ENCODE measurements at regions not wholly inside any gene's neighbourhood (a gene's known extent, or its start where the extent isn't known, plus 50 kb on each side); places are given as distances from the start of the nearest gene placed in this dataset.
"Not testable (repeated sequence)": the region's sequence is repeated elsewhere in the genome, so short reads cannot be mapped to it uniquely, and the experiment has no call there.

- Histone ChIP-seq H3K9ac (ENCODE audit: low read length) (no peak overlapping the region), H3K79me2 (ENCODE audit: low read length) (no peaks in the 10 kb centered on the region), H3K4me1 (ENCODE audit: low read length) (no peaks in the 10 kb centered on the region), H4K20me1 (ENCODE audit: insufficient read depth, low read depth, low read length) (no peaks in the 10 kb centered on the region), H3K9me2 (replicated peaks; ENCODE audit: insufficient read depth, low read length) (no peaks in the 10 kb centered on the region), H3K27ac (ENCODE audit: low read length) (no peak overlapping the region), H3K4me3 (ENCODE audit: low read length) (no peak overlapping the region), H3K9me3 (ENCODE audit: low read length) (no peaks in the 10 kb centered on the region), H2AFZ (ENCODE audit: low read length) (no peak overlapping the region), H3K4me2 (ENCODE audit: low read depth, low read length, poor library complexity, severe bottlenecking) (no peak overlapping the region), H3K36me3 (ENCODE audit: insufficient read depth, low read length) (no peaks in the 10 kb centered on the region), H3K27me3 (ENCODE audit: low read length) (no peaks in the 10 kb centered on the region)
- no peak for DNase-seq
These were observed 177.6 kb downstream of the C12orf75 start for GRCh38 chr12:105508096-105508495.

GRCh38 chr12:105510526-105510925 is 180.0 kb downstream of the C12orf75 start:
- no peak overlapping the region for H3K4me3 ChIP-seq (ENCODE audit: low read length)
- H3K27me3 ChIP-seq (ENCODE audit: low read length), result no peaks in the 10 kb centered on the region
- no peak overlapping the region for H3K9ac ChIP-seq (ENCODE audit: low read length)
- no peaks in the 10 kb centered on the region for H3K9me3 ChIP-seq (ENCODE audit: low read length)
- H3K4me1 ChIP-seq (ENCODE audit: low read length), result no peaks in the 10 kb centered on the region
- no peak overlapping the region for H3K4me2 ChIP-seq (ENCODE audit: low read depth, low read length, poor library complexity, severe bottlenecking)
- H3K79me2 ChIP-seq (ENCODE audit: low read length), result no peaks in the 10 kb centered on the region
- no peaks in the 10 kb centered on the region for H3K9me2 ChIP-seq (replicated peaks; ENCODE audit: insufficient read depth, low read length)
- H3K27ac ChIP-seq (ENCODE audit: low read length), result no peak overlapping the region
- H3K36me3 ChIP-seq (ENCODE audit: insufficient read depth, low read length), result no peaks in the 10 kb centered on the region
- H2AFZ ChIP-seq (ENCODE audit: low read length), result no peak overlapping the region
- H4K20me1 ChIP-seq (ENCODE audit: insufficient read depth, low read depth, low read length), result no peaks in the 10 kb centered on the region
- DNase-seq, result no peak

DNA sequence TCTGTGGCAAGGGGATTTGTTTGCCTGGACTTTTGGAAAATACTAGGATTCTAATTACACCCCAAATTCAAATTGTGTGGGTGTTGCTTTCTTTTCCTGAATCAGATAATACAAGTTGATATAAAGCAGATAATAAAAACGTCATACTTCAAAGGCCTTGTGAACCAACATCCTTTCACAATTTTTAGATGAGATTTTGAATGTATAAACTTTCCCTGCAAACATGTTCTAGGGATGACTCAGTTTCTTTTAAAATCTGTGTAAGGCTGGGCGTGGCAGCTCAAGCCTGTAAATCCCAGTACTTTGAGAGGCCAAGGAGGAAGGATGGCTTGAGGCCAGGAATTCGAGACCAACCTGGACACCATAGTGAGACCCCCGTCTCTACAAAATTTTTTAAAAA is 182.4 kb downstream of the C12orf75 start:
- not testable (repeated sequence) for H3K27me3 ChIP-seq (ENCODE audit: low read length); H3K27ac ChIP-seq (ENCODE audit: low read length); H3K36me3 ChIP-seq (ENCODE audit: insufficient read depth, low read length); H3K4me1 ChIP-seq (ENCODE audit: low read length); H3K9me2 ChIP-seq (replicated peaks; ENCODE audit: insufficient read depth, low read length); H3K4me2 ChIP-seq (ENCODE audit: low read depth, low read length, poor library complexity, severe bottlenecking); H3K4me3 ChIP-seq (ENCODE audit: low read length); H3K9me3 ChIP-seq (ENCODE audit: low read length); DNase-seq; H3K9ac ChIP-seq (ENCODE audit: low read length); H3K79me2 ChIP-seq (ENCODE audit: low read length); H2AFZ ChIP-seq (ENCODE audit: low read length); H4K20me1 ChIP-seq (ENCODE audit: insufficient read depth, low read depth, low read length)

DNA sequence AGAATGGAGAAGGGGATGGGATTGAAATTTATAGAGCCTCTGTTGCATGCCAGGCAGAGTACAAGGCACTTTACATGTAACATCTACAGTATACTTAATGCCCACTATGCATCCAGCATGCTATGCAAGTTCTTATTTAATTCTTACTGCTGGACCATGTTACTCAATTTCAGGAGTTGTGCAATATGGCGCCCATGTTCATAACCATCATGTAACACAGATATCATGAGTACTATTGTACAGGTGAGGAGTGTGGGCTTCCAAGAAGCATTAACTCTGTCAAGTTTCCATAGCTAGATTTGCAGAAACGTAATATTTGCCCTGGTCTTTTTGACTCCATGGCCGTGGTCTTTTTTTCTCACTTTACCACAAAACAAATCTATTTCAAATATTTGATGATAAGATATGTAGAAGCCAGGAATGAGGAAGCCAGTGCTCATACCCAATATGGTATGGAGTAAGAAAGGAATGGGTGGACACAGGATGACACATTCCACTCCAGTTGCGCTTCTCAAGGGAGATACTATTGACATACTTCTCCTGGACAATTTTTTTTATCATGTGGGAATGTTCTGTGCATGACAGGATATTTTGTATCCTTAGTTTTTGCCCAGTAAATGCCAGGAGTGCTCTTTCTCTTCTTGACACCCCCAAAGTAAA is 191.8 kb downstream of the C12orf75 start:
- no peak for DNase-seq
- Histone ChIP-seq H3K4me3 (ENCODE audit: low read length) (no peak overlapping the region), H3K4me1 (ENCODE audit: low read length) (no peaks in the 10 kb centered on the region), H3K27me3 (ENCODE audit: low read length) (no peaks in the 10 kb centered on the region), H3K9me3 (ENCODE audit: low read length) (no peaks in the 10 kb centered on the region), H2AFZ (ENCODE audit: low read length) (no peak overlapping the region), H3K9ac (ENCODE audit: low read length) (no peak overlapping the region), H3K9me2 (replicated peaks; ENCODE audit: insufficient read depth, low read length) (no peaks in the 10 kb centered on the region), H3K79me2 (ENCODE audit: low read length) (no peaks in the 10 kb centered on the region), H3K27ac (ENCODE audit: low read length) (no peak overlapping the region), H3K36me3 (ENCODE audit: insufficient read depth, low read length) (no peaks in the 10 kb centered on the region), H3K4me2 (ENCODE audit: low read depth, low read length, poor library complexity, severe bottlenecking) (no peak overlapping the region), H4K20me1 (ENCODE audit: insufficient read depth, low read depth, low read length) (no peaks in the 10 kb centered on the region)

- no peaks in the 10 kb centered on the region for H3K9me2 ChIP-seq (replicated peaks; ENCODE audit: insufficient read depth, low read length)
- H3K27me3 ChIP-seq (ENCODE audit: low read length), result no peaks in the 10 kb centered on the region
- no peak overlapping the region for H3K4me2 ChIP-seq (ENCODE audit: low read depth, low read length, poor library complexity, severe bottlenecking)
- no peaks in the 10 kb centered on the region for H3K79me2 ChIP-seq (ENCODE audit: low read length)
- no peaks in the 10 kb centered on the region for H4K20me1 ChIP-seq (ENCODE audit: insufficient read depth, low read depth, low read length)
- H3K27ac ChIP-seq (ENCODE audit: low read length), result no peak overlapping the region
- no peaks in the 10 kb centered on the region for H3K4me1 ChIP-seq (ENCODE audit: low read length)
- H3K4me3 ChIP-seq (ENCODE audit: low read length), result no peak overlapping the region
- no peak overlapping the region for H3K9ac ChIP-seq (ENCODE audit: low read length)
- no peaks in the 10 kb centered on the region for H3K36me3 ChIP-seq (ENCODE audit: insufficient read depth, low read length)
- no peak for DNase-seq
- H2AFZ ChIP-seq (ENCODE audit: low read length), result no peak overlapping the region
- H3K9me3 ChIP-seq (ENCODE audit: low read length), result no peaks in the 10 kb centered on the region
These were observed 192.9 kb downstream of the C12orf75 start for GRCh38 chr12:105523164-105524057.

- Histone ChIP-seq H3K4me3 (ENCODE audit: low read length) (no peak overlapping the region), H3K4me1 (ENCODE audit: low read length) (no peaks in the 10 kb centered on the region)
These were observed 194.5 kb downstream of the C12orf75 start for GRCh38 chr12:105524961-105525360.

DNA sequence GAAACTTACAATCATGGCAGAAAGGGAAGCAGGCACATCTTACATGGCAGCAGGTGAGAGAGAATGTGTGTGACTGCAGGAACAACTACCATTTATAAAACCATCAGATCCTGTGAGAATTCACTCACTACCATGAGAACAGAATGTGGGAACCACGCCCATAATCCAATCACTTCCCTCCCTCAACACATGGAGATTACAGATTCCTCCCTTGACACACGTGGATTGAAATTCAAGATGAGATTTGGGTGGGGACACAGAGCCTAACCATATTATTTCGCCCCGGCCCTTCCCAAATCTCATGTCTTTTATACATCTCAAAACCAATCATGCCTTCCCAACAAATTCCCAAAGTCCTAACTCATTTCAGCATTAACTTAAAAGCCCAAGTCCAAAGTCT is 203.6 kb downstream of the C12orf75 start:
- no peak overlapping the region for H3K27ac ChIP-seq (ENCODE audit: low read length)
- H3K79me2 ChIP-seq (ENCODE audit: low read length), result no peaks in the 10 kb centered on the region
- no peak overlapping the region for H3K4me3 ChIP-seq (ENCODE audit: low read length)
- no peaks in the 10 kb centered on the region for H4K20me1 ChIP-seq (ENCODE audit: insufficient read depth, low read depth, low read length)
- H3K27me3 ChIP-seq (ENCODE audit: low read length), result no peaks in the 10 kb centered on the region
- no peaks in the 10 kb centered on the region for H3K4me1 ChIP-seq (ENCODE audit: low read length)
- H3K9ac ChIP-seq (ENCODE audit: low read length), result no peak overlapping the region
- H3K4me2 ChIP-seq (ENCODE audit: low read depth, low read length, poor library complexity, severe bottlenecking), result no peak overlapping the region
- peaks cover 8% of the 10 kb centered on the region for H3K9me3 ChIP-seq (ENCODE audit: low read length)
- no peak for DNase-seq
- H2AFZ ChIP-seq (ENCODE audit: low read length), result no peak overlapping the region
- H3K9me2 ChIP-seq (replicated peaks; ENCODE audit: insufficient read depth, low read length), result no peaks in the 10 kb centered on the region
- no peaks in the 10 kb centered on the region for H3K36me3 ChIP-seq (ENCODE audit: insufficient read depth, low read length)

More at GRCh38 chr12:105524961-105525360, 194.5 kb downstream of the C12orf75 start:
- Histone ChIP-seq H3K36me3 (ENCODE audit: insufficient read depth, low read length) (no peaks in the 10 kb centered on the region), H3K79me2 (ENCODE audit: low read length) (no peaks in the 10 kb centered on the region), H3K9ac (ENCODE audit: low read length) (no peak overlapping the region), H2AFZ (ENCODE audit: low read length) (no peak overlapping the region), H3K9me3 (ENCODE audit: low read length) (no peaks in the 10 kb centered on the region), H3K27ac (ENCODE audit: low read length) (no peak overlapping the region), H3K9me2 (replicated peaks; ENCODE audit: insufficient read depth, low read length) (no peaks in the 10 kb centered on the region), H3K4me2 (ENCODE audit: low read depth, low read length, poor library complexity, severe bottlenecking) (no peak overlapping the region), H4K20me1 (ENCODE audit: insufficient read depth, low read depth, low read length) (no peaks in the 10 kb centered on the region), H3K27me3 (ENCODE audit: low read length) (no peaks in the 10 kb centered on the region)
- DNase-seq, result no peak

DNA sequence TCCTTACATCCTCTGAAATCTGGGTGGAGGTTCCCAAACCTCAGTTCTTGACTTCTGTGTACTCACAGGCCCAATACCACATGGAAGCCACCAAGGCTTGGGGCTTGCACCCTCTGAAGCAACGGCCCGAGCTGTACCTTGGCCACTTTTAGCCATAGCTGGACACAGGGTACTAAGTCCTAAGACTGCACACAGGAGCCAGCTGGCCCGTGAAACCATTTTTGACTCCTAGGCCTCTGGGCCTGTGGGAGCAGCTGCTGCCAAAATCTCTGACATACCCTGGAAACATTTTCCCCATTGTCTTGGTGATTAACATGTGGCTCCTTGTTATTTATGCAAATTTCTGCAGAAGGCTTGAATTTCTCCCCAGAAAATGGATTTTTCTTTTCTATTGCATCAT is 204.5 kb downstream of the C12orf75 start:
- H3K79me2 ChIP-seq (ENCODE audit: low read length); H3K4me2 ChIP-seq (ENCODE audit: low read depth, low read length, poor library complexity, severe bottlenecking); H3K9me3 ChIP-seq (ENCODE audit: low read length); H3K27ac ChIP-seq (ENCODE audit: low read length); DNase-seq; H2AFZ ChIP-seq (ENCODE audit: low read length); H3K9ac ChIP-seq (ENCODE audit: low read length); H3K4me1 ChIP-seq (ENCODE audit: low read length); H3K9me2 ChIP-seq (replicated peaks; ENCODE audit: insufficient read depth, low read length); H4K20me1 ChIP-seq (ENCODE audit: insufficient read depth, low read depth, low read length); H3K36me3 ChIP-seq (ENCODE audit: insufficient read depth, low read length); H3K4me3 ChIP-seq (ENCODE audit: low read length); H3K27me3 ChIP-seq (ENCODE audit: low read length): not testable (repeated sequence)

Measured in Karpas-422 (cell line).